8988T (cell line): ENCODE measurements at regions not wholly inside any gene's neighbourhood (a gene's known extent, or its start where the extent isn't known, plus 50 kb on each side); places are given as distances from the start of the nearest gene placed in this dataset.
"Not testable (repeated sequence)": the region's sequence is repeated elsewhere in the genome, so short reads cannot be mapped to it uniquely, and the experiment has no call there.

ENCODE experiments used
- DNase-seq: peaks from one replicate; pipeline ENCODE4 v3.0.0; 2011

- no peak for DNase-seq
Observed at GRCh38 chr5:124538931-124539330, 207.5 kb downstream of the ZNF608 start.

- DNase-seq, result no peak
Observed at GRCh38 chr5:124538191-124538590, 208.2 kb downstream of the ZNF608 start.

- no peak for DNase-seq
Observed at GRCh38 chr5:124537522-124537921, 208.9 kb downstream of the ZNF608 start.

GRCh38 chr5:124537107-124537506, 209.3 kb downstream of the ZNF608 start:
- no peak for DNase-seq

- DNase-seq, result no peak
Observed at GRCh38 chr5:124536333-124536732, 210.1 kb downstream of the ZNF608 start.

GRCh38 chr5:124530916-124531315, 215.5 kb downstream of the ZNF608 start:
- DNase-seq, result no peak

- DNase-seq, result no peak
Observed at GRCh38 chr5:124528838-124529237, 217.6 kb downstream of the ZNF608 start.

- DNase-seq, result no peak
Observed at GRCh38 chr5:124527220-124527991, 219.0 kb downstream of the ZNF608 start.

- DNase-seq, result not testable (repeated sequence)
Observed at GRCh38 chr5:124526079-124526478, 220.4 kb downstream of the ZNF608 start.

GRCh38 chr5:124524552-124525232, 221.7 kb downstream of the ZNF608 start:
- no peak for DNase-seq

GRCh38 chr5:124523897-124524296, 222.5 kb downstream of the ZNF608 start:
- no peak for DNase-seq

- DNase-seq, result no peak
Observed at GRCh38 chr5:124522992-124523391, 223.4 kb downstream of the ZNF608 start.

GRCh38 chr5:124521461-124522230, 224.8 kb downstream of the ZNF608 start:
- no peak for DNase-seq

GRCh38 chr5:124519396-124519795, 227.0 kb downstream of the ZNF608 start:
- DNase-seq, result no peak

GRCh38 chr5:124516567-124516966, 229.9 kb downstream of the ZNF608 start:
- DNase-seq, result no peak

- DNase-seq, result no peak
Observed at GRCh38 chr5:124515497-124516245, 230.8 kb downstream of the ZNF608 start.

- no peak for DNase-seq
Observed at GRCh38 chr5:124514956-124515355, 231.5 kb downstream of the ZNF608 start.

GRCh38 chr5:124512952-124513632, 233.3 kb downstream of the ZNF608 start:
- no peak for DNase-seq

- no peak for DNase-seq
Observed at GRCh38 chr5:124512236-124512635, 234.2 kb downstream of the ZNF608 start.

- DNase-seq, result no peak
Observed at GRCh38 chr5:124511791-124512190, 234.6 kb downstream of the ZNF608 start.

GRCh38 chr5:124507688-124508087, 238.8 kb downstream of the ZNF608 start:
- no peak for DNase-seq
